Transverse colon (tissue), 4 donors: ENCODE measurements at regions not wholly inside any gene's neighbourhood (a gene's known extent, or its start where the extent isn't known, plus 50 kb on each side); places are given as distances from the start of the nearest gene placed in this dataset.

Experiments used
- DNase-seq: peaks from one replicate; pipeline ENCODE4 v3.0.0-alpha.2; 2019
- H3K27ac ChIP-seq, 4 donors: fragments of 200-600 bp; sonication (generic); 2 replicates each; pipeline ENCODE4 v1.5.1; 2016 to 2018; ENCODE audit warnings: inconsistent platforms in 4 of 4
- H3K27me3 ChIP-seq: fragments of 200-600 bp; sonication (generic); 2 replicates; pipeline ENCODE4 v1.5.1; 2017; ENCODE audit warnings: inconsistent platforms
- H3K36me3 ChIP-seq, 4 donors: fragments of 200-600 bp; sonication (generic); 2 replicates each; pipeline ENCODE4 v1.5.1; 2017 to 2019; ENCODE audit warnings: inconsistent platforms in 4 of 4
- H3K4me1 ChIP-seq, 4 donors: fragments of 200-600 bp; sonication (generic); 2 replicates each; pipeline ENCODE4 v1.5.1; 2017 to 2020; ENCODE audit warnings: inconsistent platforms in 4 of 4
- H3K4me3 ChIP-seq, 4 donors: fragments of 200-600 bp; sonication (generic); 1 replicate in 1 of 4; 2 replicates in 3 of 4; pipeline versions ENCODE4 v1.5.1 to v1.6.1; 2017 to 2019; ENCODE audit warnings: inconsistent platforms in 4 of 4
- H3K9me3 ChIP-seq, 2 donors: fragments of 200-600 bp; sonication (generic); 2 replicates each; pipeline ENCODE4 v1.5.1; 2017 to 2019; ENCODE audit warnings: inconsistent platforms in 2 of 2
- EP300 ChIP-seq: sonication (generic); formaldehyde crosslinking; IDR thresholded peaks from one replicate; pipeline ENCODE4 v1.6.1; 2017; ENCODE audit warnings: antibody characterized with exemption, low read depth
- POLR2A ChIP-seq: fragments of 450-650 bp; IDR thresholded peaks from one replicate; pipeline ENCODE4 v1.6.1; 2016; ENCODE audit warnings: antibody characterized with exemption, mild to moderate bottlenecking, moderate library complexity
- POLR2AphosphoS5 ChIP-seq, 3 donors: sonication (generic); formaldehyde crosslinking; IDR thresholded peaks; one replicate each; pipeline ENCODE4 v1.6.1; 2016; ENCODE audit warnings: antibody characterized with exemption in 3 of 3
- WGBS, 2 donors: methylation state at CpG; one replicate each; pipeline ENCODE4 v1.1.5; 2018; ENCODE audit warnings: low coverage in 1 of 2; 5-methylcytosine and 5-hydroxymethylcytosine counted together
- in situ Hi-C, 4 donors: fragments of 200-750 bp; cut with MboI; loops; one replicate each; pipeline versions ENCODE4 v1.15.0 to v1.15.1; 2017; ENCODE audit warnings: low sequenced_read_pairs in 3 of 4, low pct_ligation_motif_present in 1 of 4, low pct_unique_long_range_greater_than_20kb in 1 of 4
- intact Hi-C: fragments of 100-400 bp; cut with DNase I; formaldehyde crosslinking; loops from one replicate; pipeline ENCODE4 v1.15.1; 2023; ENCODE audit warnings: low total_unique reads
- TF ChIP-seq, protein P1 (sequence below), 5 experiments: fragments of 200-600 bp in 3 of 5; fragments of 450-650 bp in 2 of 5; sonication (generic) in 3 of 5; IDR thresholded peaks; 1 replicate in 2 of 5; 2 replicates in 3 of 5; pipeline ENCODE4 v1.5.1; 2016 to 2017; ENCODE audit warnings: antibody characterized with exemption in 5 of 5, inconsistent platforms in 3 of 5, mild to moderate bottlenecking in 2 of 5, moderate library complexity in 1 of 5

DNA sequence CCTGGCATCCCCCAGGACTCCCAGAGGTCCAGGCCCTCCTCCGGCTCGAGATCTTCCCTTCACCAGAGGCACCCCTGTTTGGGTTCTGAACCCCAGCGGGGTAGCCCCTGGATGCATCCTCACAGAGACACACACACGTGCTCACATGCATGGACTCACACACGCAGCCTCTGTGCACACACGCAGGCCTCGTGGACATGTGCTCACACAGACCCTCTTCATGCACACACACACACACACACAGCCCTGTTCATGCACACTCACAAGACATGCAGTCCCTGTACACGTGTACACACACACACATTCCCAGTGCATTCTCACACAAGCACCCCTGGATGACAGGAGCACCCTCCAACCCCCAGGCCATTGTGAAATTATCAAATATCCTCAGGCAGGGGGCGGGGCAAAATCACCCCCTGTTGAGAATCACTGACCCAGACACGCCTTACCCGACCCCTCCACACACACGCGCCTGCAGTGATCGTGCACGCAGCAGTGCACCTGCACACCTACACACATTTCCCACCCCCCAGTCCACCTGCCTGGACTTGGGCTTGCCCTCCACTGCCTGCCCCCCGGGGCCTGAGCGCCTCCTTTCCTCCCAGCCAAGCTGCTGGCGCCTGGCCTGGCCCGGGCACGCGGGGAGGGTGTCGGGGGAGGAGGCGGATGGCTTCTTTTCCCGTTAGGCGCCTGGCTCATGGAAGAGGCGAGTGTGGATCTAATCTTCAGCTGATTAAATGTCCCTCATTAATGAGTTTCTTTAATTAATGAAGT, 62.6 kb downstream of the ENGASE start:
- no peak overlapping the region for H3K27ac ChIP-seq
- no peaks in the 10 kb centered on the region for H3K4me1 ChIP-seq
- in situ Hi-C loops (no loop called here), intact Hi-C loops (no loop called here)
- DNase-seq, result no peak
- TF ChIP-seq POLR2A (no peak), POLR2AphosphoS5 (IDR thresholded peaks at IDR 0.05) (no peak), EP300 (no peak)
- TF ChIP-seq, protein P1, sequence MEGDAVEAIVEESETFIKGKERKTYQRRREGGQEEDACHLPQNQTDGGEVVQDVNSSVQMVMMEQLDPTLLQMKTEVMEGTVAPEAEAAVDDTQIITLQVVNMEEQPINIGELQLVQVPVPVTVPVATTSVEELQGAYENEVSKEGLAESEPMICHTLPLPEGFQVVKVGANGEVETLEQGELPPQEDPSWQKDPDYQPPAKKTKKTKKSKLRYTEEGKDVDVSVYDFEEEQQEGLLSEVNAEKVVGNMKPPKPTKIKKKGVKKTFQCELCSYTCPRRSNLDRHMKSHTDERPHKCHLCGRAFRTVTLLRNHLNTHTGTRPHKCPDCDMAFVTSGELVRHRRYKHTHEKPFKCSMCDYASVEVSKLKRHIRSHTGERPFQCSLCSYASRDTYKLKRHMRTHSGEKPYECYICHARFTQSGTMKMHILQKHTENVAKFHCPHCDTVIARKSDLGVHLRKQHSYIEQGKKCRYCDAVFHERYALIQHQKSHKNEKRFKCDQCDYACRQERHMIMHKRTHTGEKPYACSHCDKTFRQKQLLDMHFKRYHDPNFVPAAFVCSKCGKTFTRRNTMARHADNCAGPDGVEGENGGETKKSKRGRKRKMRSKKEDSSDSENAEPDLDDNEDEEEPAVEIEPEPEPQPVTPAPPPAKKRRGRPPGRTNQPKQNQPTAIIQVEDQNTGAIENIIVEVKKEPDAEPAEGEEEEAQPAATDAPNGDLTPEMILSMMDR (IDR thresholded peaks at IDR 0.05), result no peak
- no peak overlapping the region for H3K4me3 ChIP-seq
- H3K36me3 ChIP-seq, result no peaks in the 10 kb centered on the region
- 71% methylated on average over 26 of the region's 26 CpGs; no CpG with 5 or more reads in 1 of the 2 donors for WGBS, 2 donors
- H3K9me3 ChIP-seq, result no peaks in the 10 kb centered on the region
- H3K27me3 ChIP-seq, result peaks cover 37% of the 10 kb centered on the region

DNA sequence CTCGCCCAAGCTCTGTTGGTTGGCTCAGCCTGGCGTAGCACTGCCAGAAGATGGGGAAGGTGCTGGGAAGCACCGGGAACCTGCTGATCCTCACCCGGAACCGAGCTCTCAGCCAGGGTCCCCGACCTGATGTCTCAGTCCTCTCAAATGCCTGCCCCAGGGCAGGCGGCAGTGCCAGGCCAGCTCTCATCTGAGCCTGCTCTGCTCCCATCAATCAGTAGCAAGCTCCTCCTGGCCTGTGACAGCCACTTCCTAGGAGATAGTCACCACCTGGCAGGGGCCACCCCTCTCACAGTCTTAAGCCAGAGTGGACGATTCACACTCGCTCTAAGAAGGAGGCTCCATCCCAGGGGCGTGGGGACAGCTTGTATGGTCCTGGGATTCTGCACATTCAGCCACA, 62.0 kb downstream of the ENGASE start:
- DNase-seq, result no peak
- Histone ChIP-seq H3K27me3 (peaks cover 31% of the 10 kb centered on the region), H3K27ac (no peak overlapping the region), H3K4me3 (no peak overlapping the region), H3K9me3 (no peaks in the 10 kb centered on the region), H3K4me1 (no peaks in the 10 kb centered on the region), H3K36me3 (no peaks in the 10 kb centered on the region)
- in situ Hi-C loops, result no loop called here
- WGBS, 2 donors, result 69% methylated on average over 10 of the region's 10 CpGs; no CpG with 5 or more reads in 1 of the 2 donors
- intact Hi-C loops, result no loop called here
- no peak for TF ChIP-seq POLR2A
- TF ChIP-seq POLR2AphosphoS5 (IDR thresholded peaks at IDR 0.05), result no peak
- TF ChIP-seq EP300, result no peak
